ENCODE measurements at regions not wholly inside any gene's neighbourhood (a gene's known extent, or its start where the extent isn't known, plus 50 kb on each side); places are given as distances from the start of the nearest gene placed in this dataset.

GRCh38 chr3:40679290-40679689, 154.5 kb downstream of the ZNF621 start:
- H3K27ac ChIP-seq, result no peak overlapping the region
- no peak overlapping the region for H3K4me2 ChIP-seq (ENCODE audit: unreplicated experiment)
- DNase-seq, result no peak
- no peaks in the 10 kb centered on the region for H3K27me3 ChIP-seq (replicated peaks; ENCODE audit: insufficient read depth)
- no peak overlapping the region for H3K9ac ChIP-seq
- no peaks in the 10 kb centered on the region for H3K4me1 ChIP-seq (ENCODE audit: insufficient read depth)
- H2AFZ ChIP-seq, result no peak overlapping the region
- WGBS, 2 experiments (ENCODE audit: low coverage in 1 of 2, low lambda C conversion rate in 2 of 2, missing lambda C conversion rate in 2 of 2), result 52 to 69% methylated on average over 4 of the region's 4 CpGs
- H4K20me1 ChIP-seq (ENCODE audit: insufficient read depth), result no peaks in the 10 kb centered on the region
- H3K9me3 ChIP-seq (ENCODE audit: low read depth), result no peaks in the 10 kb centered on the region
- H3K9me2 ChIP-seq (ENCODE audit: insufficient read depth), result no peaks in the 10 kb centered on the region
- H3F3A ChIP-seq (ENCODE audit: insufficient read depth), result no peaks in the 10 kb centered on the region
- no peak for TF ChIP-seq EZH2phosphoT487 (IDR thresholded peaks at IDR 0.05; ENCODE audit: insufficient read depth, low read depth)
- TF ChIP-seq EZH2 (IDR thresholded peaks at IDR 0.05; ENCODE audit: insufficient read depth, poor library complexity, severe bottlenecking), result no peak
- in situ Hi-C loops (cut with MboI), result no loop called here
- no peaks in the 10 kb centered on the region for H3K36me3 ChIP-seq (ENCODE audit: low read depth)
- no peak overlapping the region for H3K4me3 ChIP-seq
- H3K79me2 ChIP-seq (ENCODE audit: insufficient read depth), result no peaks in the 10 kb centered on the region

DNA sequence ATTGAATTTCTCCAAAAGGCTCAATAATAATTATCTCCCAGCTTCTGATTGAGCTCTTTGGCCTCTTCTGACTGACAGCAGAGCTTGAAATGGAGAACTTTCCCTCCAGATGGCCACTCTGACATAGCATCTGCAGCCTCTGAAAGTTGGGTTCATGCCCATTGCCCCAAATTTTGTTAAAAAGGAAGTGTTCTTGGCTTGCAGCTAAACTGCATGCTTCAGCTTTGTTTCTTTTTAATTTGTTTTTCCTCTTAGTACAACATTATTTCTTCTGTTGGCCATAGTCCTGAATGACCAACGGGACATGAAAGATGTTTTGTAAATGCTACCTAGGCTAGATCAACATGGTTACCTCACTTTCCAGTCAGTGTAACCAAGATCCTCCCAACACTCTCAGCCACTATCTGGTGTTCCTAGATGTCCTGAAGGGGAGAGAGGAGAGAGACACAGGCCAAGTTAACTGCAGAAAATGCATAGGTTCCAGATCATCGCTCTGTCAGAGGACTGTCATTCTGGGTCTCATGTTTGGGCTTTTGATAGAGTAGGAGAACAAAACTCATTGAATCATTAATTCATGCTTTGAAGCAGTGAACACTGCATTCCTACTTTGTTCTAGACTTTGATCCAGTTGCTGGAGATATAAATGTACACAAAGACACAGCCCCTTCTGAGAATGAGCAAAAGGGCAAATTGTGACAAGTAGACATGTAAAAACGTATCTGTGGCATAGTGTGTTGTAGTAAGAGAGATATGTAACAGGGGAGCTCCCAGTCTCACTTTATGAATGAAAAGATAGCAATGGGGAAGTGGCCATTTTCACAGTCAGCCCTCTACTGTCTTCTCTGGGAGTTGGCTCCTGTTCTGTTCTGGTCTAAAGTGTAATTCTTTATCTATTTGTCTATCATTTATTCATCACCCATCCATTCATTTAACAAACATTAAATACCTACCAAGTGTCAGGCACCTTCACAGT, 156.2 kb downstream of the ZNF621 start:
- no peak overlapping the region for H3K4me3 ChIP-seq
- H3F3A ChIP-seq (ENCODE audit: insufficient read depth), result no peaks in the 10 kb centered on the region
- no peaks in the 10 kb centered on the region for H3K4me1 ChIP-seq (ENCODE audit: insufficient read depth)
- H3K27me3 ChIP-seq (replicated peaks; ENCODE audit: insufficient read depth), result no peaks in the 10 kb centered on the region
- no peak overlapping the region for H3K9ac ChIP-seq
- H3K9me2 ChIP-seq (ENCODE audit: insufficient read depth), result no peaks in the 10 kb centered on the region
- in situ Hi-C loops (cut with MboI), result no loop called here
- no peak for DNase-seq
- TF ChIP-seq EZH2 (IDR thresholded peaks at IDR 0.05; ENCODE audit: insufficient read depth, poor library complexity, severe bottlenecking) (no peak), EZH2phosphoT487 (IDR thresholded peaks at IDR 0.05; ENCODE audit: insufficient read depth, low read depth) (no peak)
- H3K9me3 ChIP-seq (ENCODE audit: low read depth), result no peaks in the 10 kb centered on the region
- H3K79me2 ChIP-seq (ENCODE audit: insufficient read depth), result no peaks in the 10 kb centered on the region
- no peaks in the 10 kb centered on the region for H3K36me3 ChIP-seq (ENCODE audit: low read depth)
- WGBS, 2 experiments (ENCODE audit: low coverage in 1 of 2, low lambda C conversion rate in 2 of 2, missing lambda C conversion rate in 2 of 2), result 20 to 21% methylated on average over 3 of the region's 3 CpGs
- no peak overlapping the region for H2AFZ ChIP-seq
- no peak overlapping the region for H3K27ac ChIP-seq
- no peaks in the 10 kb centered on the region for H4K20me1 ChIP-seq (ENCODE audit: insufficient read depth)
- H3K4me2 ChIP-seq (ENCODE audit: unreplicated experiment), result no peak overlapping the region

DNA sequence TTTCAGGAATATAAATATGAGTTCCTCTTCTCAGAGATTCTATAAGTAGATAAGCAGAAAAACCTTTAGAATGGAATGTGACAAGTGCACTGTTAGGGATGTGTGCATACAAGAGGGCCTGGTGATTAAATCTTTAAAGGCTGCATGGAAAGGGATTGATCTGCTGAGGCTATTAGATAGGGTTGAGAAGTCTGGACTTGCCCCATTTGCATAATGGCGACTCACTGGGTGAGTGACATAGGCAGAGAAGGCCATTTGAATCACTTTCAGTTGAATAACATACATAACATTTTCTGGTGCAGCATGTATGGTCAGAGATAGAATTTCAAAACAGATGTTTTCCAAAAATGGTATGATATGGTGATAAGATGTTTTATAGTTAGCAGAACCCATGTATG, 156.9 kb downstream of the ZNF621 start:
- in situ Hi-C loops (cut with MboI), result no loop called here
- DNase-seq, result no peak
- Histone ChIP-seq H3K9me3 (ENCODE audit: low read depth) (no peaks in the 10 kb centered on the region), H2AFZ (no peak overlapping the region), H3K27ac (no peak overlapping the region), H3K27me3 (replicated peaks; ENCODE audit: insufficient read depth) (no peaks in the 10 kb centered on the region), H3K36me3 (ENCODE audit: low read depth) (no peaks in the 10 kb centered on the region), H3F3A (ENCODE audit: insufficient read depth) (no peaks in the 10 kb centered on the region), H3K4me3 (no peak overlapping the region), H4K20me1 (ENCODE audit: insufficient read depth) (no peaks in the 10 kb centered on the region), H3K9me2 (ENCODE audit: insufficient read depth) (no peaks in the 10 kb centered on the region), H3K9ac (no peak overlapping the region), H3K4me1 (ENCODE audit: insufficient read depth) (no peaks in the 10 kb centered on the region), H3K4me2 (ENCODE audit: unreplicated experiment) (no peak overlapping the region), H3K79me2 (ENCODE audit: insufficient read depth) (no peaks in the 10 kb centered on the region)
- TF ChIP-seq EZH2 (IDR thresholded peaks at IDR 0.05; ENCODE audit: insufficient read depth, poor library complexity, severe bottlenecking) (no peak), EZH2phosphoT487 (IDR thresholded peaks at IDR 0.05; ENCODE audit: insufficient read depth, low read depth) (no peak)
- 15 to 23% methylated on average over 1 of the region's 1 CpG for WGBS, 2 experiments (ENCODE audit: low coverage in 1 of 2, low lambda C conversion rate in 2 of 2, missing lambda C conversion rate in 2 of 2)

- Histone ChIP-seq H3K36me3 (ENCODE audit: low read depth) (no peaks in the 10 kb centered on the region), H3K9me2 (ENCODE audit: insufficient read depth) (no peaks in the 10 kb centered on the region), H3K4me2 (ENCODE audit: unreplicated experiment) (no peak overlapping the region), H3K9ac (no peak overlapping the region), H3F3A (ENCODE audit: insufficient read depth) (no peaks in the 10 kb centered on the region), H3K9me3 (ENCODE audit: low read depth) (no peaks in the 10 kb centered on the region), H2AFZ (no peak overlapping the region), H3K4me3 (no peak overlapping the region), H3K79me2 (ENCODE audit: insufficient read depth) (no peaks in the 10 kb centered on the region), H4K20me1 (ENCODE audit: insufficient read depth) (no peaks in the 10 kb centered on the region), H3K4me1 (ENCODE audit: insufficient read depth) (no peaks in the 10 kb centered on the region), H3K27me3 (replicated peaks; ENCODE audit: insufficient read depth) (no peaks in the 10 kb centered on the region; the same call in 1 of the 2 replicates), H3K27ac (no peak overlapping the region)
- 67 to 69% methylated on average over 1 of the region's 1 CpG for WGBS, 2 experiments (ENCODE audit: low coverage in 1 of 2, low lambda C conversion rate in 2 of 2, missing lambda C conversion rate in 2 of 2)
- in situ Hi-C loops (cut with MboI), result no loop called here
- no peak for DNase-seq
- no peak for TF ChIP-seq EZH2phosphoT487 (IDR thresholded peaks at IDR 0.05; ENCODE audit: insufficient read depth, low read depth)
- no peak for TF ChIP-seq EZH2 (IDR thresholded peaks at IDR 0.05; ENCODE audit: insufficient read depth, poor library complexity, severe bottlenecking)
Observed at GRCh38 chr3:40689837-40690236, 165.1 kb downstream of the ZNF621 start.
